ENCODE measurements at regions not wholly inside any gene's neighbourhood (a gene's known extent, or its start where the extent isn't known, plus 50 kb on each side); places are given as distances from the start of the nearest gene placed in this dataset.

DNA sequence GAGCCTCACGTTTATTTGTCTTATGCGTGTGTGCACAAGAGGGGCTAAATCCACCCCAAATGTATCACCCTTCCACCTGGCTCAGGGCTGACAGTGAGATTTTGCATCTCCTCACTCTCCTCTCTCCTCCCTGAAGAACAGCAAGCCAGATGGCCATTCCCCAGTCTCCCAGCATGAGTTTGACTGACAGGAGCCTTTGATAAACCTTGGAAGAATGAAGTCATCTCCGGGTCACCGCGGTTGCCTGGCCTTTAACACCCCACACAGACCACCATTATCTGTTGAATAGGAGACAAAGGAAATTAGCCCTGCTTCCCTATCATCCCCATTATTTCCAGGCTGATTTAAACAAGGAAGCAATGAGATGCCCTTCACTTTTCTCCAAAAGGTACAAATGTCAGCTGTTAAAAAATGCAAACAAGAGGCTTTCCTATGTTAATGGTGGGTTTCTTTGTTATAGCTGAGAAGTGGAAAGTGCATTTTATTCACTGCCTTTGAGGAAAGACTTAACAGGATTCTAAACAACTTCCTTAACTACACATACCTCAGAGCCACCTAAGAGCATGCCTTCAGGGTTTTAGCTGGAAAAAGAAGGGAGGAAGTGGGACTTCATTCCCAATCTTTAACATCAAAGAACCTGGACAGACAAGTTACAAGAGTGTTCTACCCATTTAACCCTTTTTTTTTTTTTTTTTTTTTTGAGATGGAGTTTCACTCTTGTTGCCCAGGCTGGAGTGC is 524.8 kb upstream of the ID4 start:
- ATAC-seq, result no peak
- Mint-ChIP-seq H3K27ac (no peak overlapping the region), H3K4me1 (no peaks in the 10 kb centered on the region), H3K9me3 (peaks cover 13% of the 10 kb centered on the region), H3K36me3 (no peaks in the 10 kb centered on the region), H3K4me3 (no peak overlapping the region)
- DNase-seq (ENCODE audit: low spot score in 2 of 2), result no peak

DNA sequence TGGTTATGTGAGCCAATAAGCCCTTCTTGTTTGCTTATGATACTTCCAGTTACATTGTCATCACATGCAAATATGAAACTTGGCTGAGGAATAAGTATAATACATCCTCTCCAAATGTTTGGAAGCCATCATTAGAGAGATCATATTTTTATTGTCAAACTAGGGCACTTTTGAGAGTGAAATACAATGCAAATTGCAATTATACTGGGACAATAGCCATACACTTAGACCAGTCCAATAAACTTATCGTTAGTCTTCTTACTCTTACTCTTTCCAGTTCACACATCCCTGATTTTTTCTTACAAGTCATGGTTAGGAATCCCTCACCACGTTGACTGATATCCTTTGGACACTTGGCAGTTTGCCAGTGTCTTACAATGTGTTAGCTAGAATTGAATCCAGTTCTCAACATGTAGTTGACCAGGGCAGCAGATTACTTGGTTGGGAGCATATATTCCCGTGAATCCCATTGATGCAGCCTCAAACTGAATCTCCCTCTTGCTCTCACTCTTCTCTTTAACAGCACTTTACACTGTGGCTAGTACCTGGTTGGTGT is 519.7 kb upstream of the ID4 start:
- ATAC-seq, result no peak
- DNase-seq (ENCODE audit: low spot score in 2 of 2), result no peak
- no peak overlapping the region for H3K4me3 Mint-ChIP-seq
- no peaks in the 10 kb centered on the region for H3K36me3 Mint-ChIP-seq
- peaks cover 14% of the 10 kb centered on the region for H3K9me3 Mint-ChIP-seq
- H3K27ac Mint-ChIP-seq, result no peak overlapping the region
- H3K4me1 Mint-ChIP-seq, result no peaks in the 10 kb centered on the region

DNA sequence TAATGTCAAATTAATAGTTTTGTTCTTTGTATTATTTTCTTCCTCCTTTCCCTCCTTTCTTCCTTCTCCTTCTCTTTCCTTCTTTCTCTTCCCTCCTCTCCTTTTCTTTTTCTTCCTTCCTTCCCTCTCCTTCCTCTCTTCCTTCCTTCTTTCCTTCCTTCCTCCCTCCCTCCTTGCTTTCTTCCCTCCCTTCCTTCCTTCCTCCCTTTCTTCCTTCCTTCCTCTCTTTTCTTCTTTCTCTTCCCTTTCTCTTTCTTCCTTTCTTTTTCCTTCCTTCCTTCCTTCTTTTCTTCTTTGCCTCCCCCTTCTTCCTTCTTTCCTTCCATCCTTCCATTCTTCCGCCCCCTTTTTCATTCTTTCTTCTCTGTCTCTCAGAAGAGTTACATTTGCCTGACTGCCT is 518.2 kb upstream of the ID4 start:
- Mint-ChIP-seq H3K4me3 (no peak overlapping the region), H3K36me3 (no peaks in the 10 kb centered on the region), H3K27ac (no peak overlapping the region), H3K4me1 (no peaks in the 10 kb centered on the region), H3K9me3 (peaks cover 14% of the 10 kb centered on the region)
- DNase-seq (ENCODE audit: low spot score in 2 of 2) (no peak), ATAC-seq (no peak)

DNA sequence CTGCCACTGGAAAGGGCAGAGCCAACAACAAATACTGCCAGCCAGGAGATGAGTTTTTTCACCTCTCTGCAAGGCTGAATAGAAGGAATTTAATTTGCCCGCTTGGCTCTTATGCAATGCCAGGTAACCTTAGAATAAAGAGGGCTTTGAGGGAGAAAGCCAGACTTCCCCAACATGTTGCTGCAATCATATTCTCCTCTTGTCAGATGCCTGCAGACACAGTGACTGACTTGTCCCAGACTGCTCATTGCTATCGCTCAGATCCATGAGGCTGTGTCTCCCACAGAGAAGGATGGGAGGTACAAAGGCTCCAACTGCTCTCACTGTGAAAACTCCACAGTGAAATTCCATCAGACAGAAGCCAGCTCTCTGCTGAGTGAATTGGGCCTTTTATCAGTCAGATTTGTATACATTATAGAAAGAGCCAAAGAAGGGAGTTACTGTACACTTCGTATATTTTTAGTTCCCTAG is 517.0 kb upstream of the ID4 start:
- Mint-ChIP-seq H3K36me3 (no peaks in the 10 kb centered on the region), H3K4me1 (no peaks in the 10 kb centered on the region), H3K4me3 (no peak overlapping the region), H3K9me3 (peaks cover 12% of the 10 kb centered on the region), H3K27ac (no peak overlapping the region)
- DNase-seq (ENCODE audit: low spot score in 2 of 2), result no peak
- ATAC-seq, result no peak

DNA sequence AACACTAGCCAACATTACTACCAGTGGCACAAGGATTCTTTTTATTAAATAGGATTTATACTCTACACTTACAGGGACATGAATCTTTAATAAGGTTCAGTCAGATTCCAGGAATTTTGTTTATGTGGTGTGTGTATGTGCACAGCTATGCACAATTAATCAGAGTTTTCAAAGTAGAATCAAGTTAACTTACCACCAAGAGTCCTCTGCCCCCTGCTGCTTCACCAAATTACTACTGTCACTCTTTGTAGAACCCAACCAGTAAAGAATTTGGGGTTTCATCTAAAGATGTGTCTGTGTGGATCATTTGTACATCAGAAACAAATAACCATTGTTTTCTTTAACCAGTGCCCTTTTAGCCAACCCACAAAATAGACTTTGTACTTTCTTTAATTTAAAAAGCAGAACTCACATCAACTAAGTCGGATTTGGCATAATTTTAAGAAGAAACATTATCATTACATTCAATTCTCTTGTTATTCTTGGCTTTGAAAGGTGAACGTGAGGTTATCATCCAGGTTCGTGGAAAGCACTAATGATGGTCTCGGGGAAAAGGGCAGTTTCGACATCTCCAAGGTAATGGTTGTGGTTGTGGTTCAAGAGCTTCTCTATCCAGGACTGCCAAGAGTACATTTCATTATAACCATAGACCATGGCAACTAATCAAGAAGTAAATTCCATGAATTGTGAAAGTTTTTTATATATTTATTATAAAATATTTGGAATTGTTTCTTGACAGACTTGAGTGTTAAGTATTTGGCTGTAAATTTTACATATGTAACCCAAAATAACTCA is 514.3 kb upstream of the ID4 start:
- DNase-seq (ENCODE audit: low spot score in 2 of 2) (no peak), ATAC-seq (no peak)
- Mint-ChIP-seq H3K27ac (no peak overlapping the region), H3K4me3 (no peak overlapping the region), H3K36me3 (no peaks in the 10 kb centered on the region), H3K9me3 (peaks cover 15% of the 10 kb centered on the region), H3K4me1 (no peaks in the 10 kb centered on the region)

DNA sequence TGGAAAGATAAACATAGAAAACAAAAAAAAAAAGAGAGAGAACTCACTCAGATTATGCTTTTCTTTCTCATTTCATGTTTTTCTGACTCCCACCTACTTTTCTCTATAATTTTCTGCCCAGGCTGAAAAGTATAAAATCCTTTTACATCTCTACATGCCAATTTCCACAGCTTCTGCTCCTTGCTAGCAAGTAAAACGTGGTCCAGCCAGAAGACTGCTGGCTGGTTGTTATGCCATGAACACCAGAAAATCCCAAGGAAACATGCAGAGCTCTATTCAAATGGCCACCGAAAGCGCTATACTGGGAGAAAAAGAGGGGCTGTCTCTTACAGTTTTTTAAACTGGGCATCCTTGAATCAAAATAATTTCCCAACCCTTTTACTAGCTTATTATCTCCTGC is 512.8 kb upstream of the ID4 start:
- no peak overlapping the region for H3K27ac Mint-ChIP-seq
- H3K4me3 Mint-ChIP-seq, result no peak overlapping the region
- H3K9me3 Mint-ChIP-seq, result peaks cover 10% of the 10 kb centered on the region
- no peaks in the 10 kb centered on the region for H3K4me1 Mint-ChIP-seq
- ATAC-seq (no peak), DNase-seq (ENCODE audit: low spot score in 2 of 2) (no peak)
- H3K36me3 Mint-ChIP-seq, result no peaks in the 10 kb centered on the region

DNA sequence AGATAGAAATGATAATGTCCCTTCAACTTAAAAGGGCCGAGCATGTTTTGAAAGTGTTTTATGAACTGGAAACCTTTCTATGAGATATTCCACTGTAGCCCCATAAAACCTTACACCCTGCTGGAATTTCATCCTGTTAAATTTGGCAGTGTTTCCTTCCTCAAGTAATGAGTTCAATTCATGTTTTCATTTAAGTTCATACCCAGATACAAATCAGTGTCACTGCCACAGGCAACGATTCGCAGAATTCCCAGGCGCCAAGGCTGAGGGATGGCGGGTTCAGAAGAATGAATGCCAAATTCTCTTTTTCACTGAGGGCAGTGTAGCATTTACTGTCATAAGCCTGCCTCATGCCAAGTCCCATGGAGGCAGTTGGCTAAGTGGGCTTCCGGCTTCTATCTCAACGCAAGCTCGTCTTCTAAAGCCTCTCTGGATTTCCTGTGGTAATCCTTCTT is 511.8 kb upstream of the ID4 start:
- DNase-seq (ENCODE audit: low spot score in 2 of 2), result no peak
- no peak overlapping the region for H3K27ac Mint-ChIP-seq
- ATAC-seq, result no peak
- no peaks in the 10 kb centered on the region for H3K4me1 Mint-ChIP-seq
- H3K36me3 Mint-ChIP-seq, result no peaks in the 10 kb centered on the region
- peaks cover 13% of the 10 kb centered on the region for H3K9me3 Mint-ChIP-seq
- no peak overlapping the region for H3K4me3 Mint-ChIP-seq

DNA sequence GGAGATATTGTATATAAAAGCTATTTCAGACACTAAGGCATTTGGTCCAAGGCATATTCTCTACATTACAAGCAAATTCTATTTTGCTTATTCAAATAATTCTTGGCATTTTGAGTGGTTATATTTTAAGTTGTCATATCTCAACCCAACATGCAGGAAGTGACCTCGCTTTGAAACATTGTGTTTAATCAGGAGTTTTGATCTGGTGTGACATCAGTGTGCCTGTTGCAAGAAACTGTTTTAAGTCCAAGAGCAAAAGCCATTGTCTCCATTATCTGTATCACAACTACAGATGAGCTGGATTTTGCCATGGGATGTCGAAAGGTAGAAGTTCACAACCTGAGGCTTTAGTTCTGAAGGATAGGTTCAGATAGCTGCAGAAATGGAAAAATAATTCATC is 509.9 kb upstream of the ID4 start:
- DNase-seq (ENCODE audit: low spot score in 2 of 2) (no peak), ATAC-seq (no peak)
- H3K4me1 Mint-ChIP-seq, result no peaks in the 10 kb centered on the region
- no peak overlapping the region for H3K27ac Mint-ChIP-seq
- no peaks in the 10 kb centered on the region for H3K36me3 Mint-ChIP-seq
- no peak overlapping the region for H3K4me3 Mint-ChIP-seq
- H3K9me3 Mint-ChIP-seq, result peaks cover 9% of the 10 kb centered on the region

DNA sequence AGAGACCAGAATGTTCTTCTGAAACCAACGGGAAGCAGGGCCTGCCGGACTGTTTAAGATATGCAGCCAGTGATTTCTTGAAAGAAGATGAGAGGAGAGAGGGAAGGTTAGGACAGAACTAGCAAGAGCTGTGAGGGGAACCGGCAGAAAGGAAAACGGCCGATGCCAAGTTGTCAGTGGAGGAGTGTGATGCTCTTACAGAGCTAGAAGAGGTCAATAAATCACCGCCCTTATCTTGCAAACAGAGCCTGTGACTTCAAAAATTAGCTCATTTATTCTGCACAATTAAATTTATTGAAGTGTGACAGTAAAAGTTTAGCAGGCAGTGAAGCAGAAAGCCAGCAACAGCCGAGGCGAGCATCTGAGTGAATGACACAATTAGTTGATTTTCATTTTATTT is 509.5 kb upstream of the ID4 start:
- Mint-ChIP-seq H3K4me3 (no peak overlapping the region), H3K27ac (no peak overlapping the region), H3K4me1 (no peaks in the 10 kb centered on the region), H3K36me3 (no peaks in the 10 kb centered on the region), H3K9me3 (peaks cover 9% of the 10 kb centered on the region)
- DNase-seq (ENCODE audit: low spot score in 2 of 2) (no peak), ATAC-seq (no peak)

DNA sequence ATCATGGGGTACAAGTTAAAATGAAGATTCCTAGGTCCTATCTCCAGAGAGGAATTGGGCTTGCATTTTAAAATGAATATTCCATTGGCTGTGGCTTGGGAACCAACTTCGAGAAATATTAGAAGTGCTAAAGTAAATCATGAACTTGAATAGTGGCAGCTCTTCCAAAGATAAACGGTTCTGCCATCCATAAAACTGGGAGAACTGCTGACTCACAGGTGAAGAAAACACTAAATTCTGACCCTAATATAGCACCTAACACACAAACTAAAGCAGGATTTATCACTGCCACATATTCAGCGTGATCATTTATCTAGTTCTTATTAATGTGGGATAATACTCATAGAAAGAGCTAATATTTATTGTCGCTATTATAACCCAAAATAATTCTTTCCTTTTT is 508.1 kb upstream of the ID4 start:
- Mint-ChIP-seq H3K36me3 (no peaks in the 10 kb centered on the region), H3K27ac (no peak overlapping the region), H3K9me3 (peaks cover 9% of the 10 kb centered on the region), H3K4me1 (no peaks in the 10 kb centered on the region), H3K4me3 (no peak overlapping the region)
- DNase-seq (ENCODE audit: low spot score in 2 of 2) (no peak), ATAC-seq (no peak)

DNA sequence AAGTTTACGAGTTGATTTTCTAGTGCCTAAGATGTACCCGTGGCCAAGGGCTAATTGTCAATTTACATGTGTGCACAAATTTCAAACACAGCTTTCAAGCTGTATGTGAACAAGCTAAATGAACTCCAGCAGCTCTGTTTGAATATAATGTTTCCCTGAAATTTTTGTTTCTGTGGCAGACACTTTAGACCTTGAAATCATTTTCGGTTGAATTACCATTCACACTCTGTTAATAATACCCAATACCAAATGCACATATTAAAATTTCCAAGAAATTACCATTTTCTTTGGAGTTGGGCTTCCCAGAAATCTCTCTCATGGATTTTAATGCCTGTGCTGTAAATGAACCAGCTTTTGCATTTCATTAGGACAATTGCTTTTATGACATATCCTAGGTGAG is 506.1 kb upstream of the ID4 start:
- no peak for ATAC-seq

DNA sequence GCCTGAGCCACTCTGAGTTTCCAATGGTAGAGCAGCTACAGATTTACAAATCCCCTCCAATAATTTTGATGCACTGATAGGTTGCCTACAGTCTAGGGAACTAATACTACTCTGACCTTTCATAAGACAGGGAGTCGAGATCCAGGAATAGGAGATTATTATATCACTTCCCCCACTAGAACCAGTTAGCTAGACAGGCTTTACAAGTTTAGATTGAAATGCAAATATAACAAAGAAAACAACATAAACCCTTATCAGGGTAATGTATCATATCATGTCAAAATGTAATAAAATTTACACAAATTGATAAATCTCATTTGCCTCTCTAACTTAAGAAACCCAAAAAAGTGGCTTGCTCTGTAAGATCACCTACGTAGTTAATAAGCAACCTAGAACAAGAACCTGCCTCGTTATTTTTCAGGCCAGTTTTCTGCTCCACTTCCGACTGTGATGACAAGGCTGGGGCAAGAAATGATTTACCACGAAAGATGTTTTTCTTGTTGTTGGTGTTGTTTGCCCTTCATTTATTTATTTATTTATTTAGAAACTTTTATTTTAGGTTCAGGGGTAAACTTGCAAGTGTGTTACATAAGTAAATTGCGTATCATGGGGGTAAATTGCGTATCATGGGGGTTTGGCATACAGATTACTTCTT is 504.2 kb upstream of the ID4 start:
- no peak for DNase-seq (ENCODE audit: low spot score in 2 of 2)
- Mint-ChIP-seq H3K9me3 (peaks cover 10% of the 10 kb centered on the region), H3K27ac (no peak overlapping the region), H3K4me1 (no peaks in the 10 kb centered on the region), H3K4me3 (no peak overlapping the region), H3K36me3 (no peaks in the 10 kb centered on the region)
- no peak for ATAC-seq

More for the DNA sequence above, 506.1 kb upstream of the ID4 start:
- peaks cover 11% of the 10 kb centered on the region for H3K9me3 Mint-ChIP-seq
- no peaks in the 10 kb centered on the region for H3K36me3 Mint-ChIP-seq
- no peak overlapping the region for H3K4me3 Mint-ChIP-seq
- no peaks in the 10 kb centered on the region for H3K4me1 Mint-ChIP-seq
- no peak overlapping the region for H3K27ac Mint-ChIP-seq
- no peak for DNase-seq (ENCODE audit: low spot score in 2 of 2)

DNA sequence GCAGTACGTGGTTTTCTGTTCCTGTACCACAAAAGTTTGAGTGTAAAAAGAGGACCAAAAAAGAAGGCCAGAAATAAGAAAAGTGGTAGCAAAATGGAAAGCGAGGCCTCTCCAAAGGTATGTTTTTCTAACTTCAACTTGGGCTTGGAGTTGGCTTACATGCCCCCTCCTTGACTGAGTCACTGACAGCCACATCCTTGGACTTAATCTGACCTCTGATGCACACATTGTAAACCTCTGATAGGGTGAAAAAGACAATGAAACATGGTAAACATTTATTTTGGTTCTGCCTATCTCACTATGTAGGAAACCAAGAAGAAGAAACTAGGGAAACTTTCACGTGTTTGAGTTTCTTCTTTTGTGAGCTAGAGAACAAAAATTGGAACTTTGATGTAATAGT is 503.2 kb upstream of the ID4 start:
- no peaks in the 10 kb centered on the region for H3K36me3 Mint-ChIP-seq
- ATAC-seq, result no peak
- H3K4me1 Mint-ChIP-seq, result no peaks in the 10 kb centered on the region
- no peak overlapping the region for H3K4me3 Mint-ChIP-seq
- H3K9me3 Mint-ChIP-seq, result peaks cover 10% of the 10 kb centered on the region
- no peak overlapping the region for H3K27ac Mint-ChIP-seq
- no peak for DNase-seq (ENCODE audit: low spot score in 2 of 2)

DNA sequence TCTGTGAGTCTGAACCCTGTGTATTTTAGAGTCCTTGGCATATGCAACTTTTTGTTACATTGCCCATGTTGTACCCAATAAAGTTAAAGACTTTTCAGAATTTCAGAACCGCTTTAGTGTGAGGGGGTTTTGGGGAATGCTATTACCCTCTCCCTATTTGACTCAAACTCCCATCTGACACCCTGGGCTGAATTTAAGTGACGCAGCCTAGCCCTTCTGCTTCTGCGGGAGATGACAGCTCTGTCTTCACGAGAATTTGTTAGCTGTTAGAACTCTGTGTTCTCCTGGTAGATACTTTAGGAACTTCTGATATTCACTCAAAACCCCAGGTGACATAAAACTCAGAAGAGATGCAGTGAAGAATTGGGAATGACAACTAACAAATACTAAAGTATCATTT is 500.6 kb upstream of the ID4 start:
- Mint-ChIP-seq H3K27ac (no peak overlapping the region), H3K4me3 (no peak overlapping the region), H3K4me1 (no peaks in the 10 kb centered on the region), H3K9me3 (peaks cover 15% of the 10 kb centered on the region), H3K36me3 (no peaks in the 10 kb centered on the region)
- ATAC-seq (no peak), DNase-seq (ENCODE audit: low spot score in 2 of 2) (no peak)

DNA sequence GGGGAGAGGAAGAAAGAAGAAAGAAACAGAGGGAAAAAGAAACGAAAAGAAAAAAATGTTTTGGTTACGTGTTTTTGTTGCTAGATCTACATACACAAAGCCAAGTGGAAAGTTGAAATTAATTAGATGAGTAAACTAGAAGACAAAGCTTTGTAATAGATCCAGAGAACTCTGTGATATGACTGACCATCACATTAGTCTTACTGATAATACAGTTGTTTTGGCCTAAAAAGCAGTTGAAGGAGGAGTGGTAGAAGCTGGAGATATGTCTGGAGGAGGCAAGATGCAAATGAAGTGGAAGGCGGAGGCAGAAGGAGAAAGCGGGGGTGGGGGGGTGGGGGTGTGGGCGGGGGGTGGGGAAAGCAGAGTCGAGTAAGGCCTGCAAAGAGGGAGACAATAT is 500.1 kb upstream of the ID4 start:
- no peaks in the 10 kb centered on the region for H3K4me1 Mint-ChIP-seq
- ATAC-seq (no peak), DNase-seq (ENCODE audit: low spot score in 2 of 2) (no peak)
- H3K9me3 Mint-ChIP-seq, result peaks cover 15% of the 10 kb centered on the region
- H3K27ac Mint-ChIP-seq, result no peak overlapping the region
- H3K4me3 Mint-ChIP-seq, result no peak overlapping the region
- H3K36me3 Mint-ChIP-seq, result no peaks in the 10 kb centered on the region
